Stimulated activated CD4-positive, alpha-beta T cell treated with anti-CD3 and anti-CD28 coated beads, Interleukin-15, amount 100 ng/mL, for 48 hours (primary cell): ENCODE measurements at regions not wholly inside any gene's neighbourhood (a gene's known extent, or its start where the extent isn't known, plus 50 kb on each side); places are given as distances from the start of the nearest gene placed in this dataset.

Experiments used
- DNase-seq, 2 donors: peaks; one replicate each; pipeline ENCODE4 v3.0.0-alpha.2; 2020; ENCODE audit warnings: low read depth in 2 of 2

GRCh38 chr11:134749040-134749839 is 337.2 kb upstream of the B3GAT1 start:
- no peak for DNase-seq

DNA sequence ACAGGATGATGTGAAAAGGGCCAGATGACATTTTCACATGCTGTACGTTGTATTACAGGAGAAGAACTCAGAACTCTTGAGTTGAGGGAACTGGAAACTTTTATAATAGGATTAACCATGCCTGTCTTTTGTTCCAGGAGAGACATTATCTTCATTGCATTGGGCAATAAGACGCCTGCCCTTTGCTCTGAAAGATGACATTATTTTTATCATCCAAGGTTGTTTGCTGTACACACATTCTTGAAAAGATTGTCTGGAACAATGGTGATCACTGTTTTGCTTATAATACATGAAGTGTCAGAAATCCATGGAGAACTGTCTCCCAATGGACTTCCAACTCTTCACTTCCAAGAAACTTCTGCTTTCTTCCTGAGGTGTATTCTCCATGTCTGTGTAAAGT is 334.6 kb upstream of the B3GAT1 start:
- DNase-seq = no peak

- DNase-seq = no peak
These were observed 333.4 kb upstream of the B3GAT1 start for GRCh38 chr11:134745456-134745855.

DNA sequence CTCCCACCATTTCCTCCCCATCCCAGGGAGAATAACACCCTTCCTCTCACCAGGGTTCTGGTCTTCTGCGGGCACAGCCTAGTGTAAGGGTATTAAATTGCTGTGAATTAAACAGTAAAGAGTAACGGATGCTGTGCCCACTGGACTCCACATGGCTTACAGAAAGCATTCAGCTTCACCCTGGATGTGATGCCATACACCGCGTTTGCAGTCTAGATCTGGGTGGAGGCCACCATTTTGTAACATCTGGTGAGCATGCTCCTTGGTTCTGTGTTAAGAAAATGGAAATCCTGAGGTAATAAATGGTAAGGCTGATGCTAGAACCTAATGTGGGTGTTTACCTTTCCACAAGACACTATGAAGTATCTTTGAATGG is 331.8 kb upstream of the B3GAT1 start:
- DNase-seq = no peak

DNA sequence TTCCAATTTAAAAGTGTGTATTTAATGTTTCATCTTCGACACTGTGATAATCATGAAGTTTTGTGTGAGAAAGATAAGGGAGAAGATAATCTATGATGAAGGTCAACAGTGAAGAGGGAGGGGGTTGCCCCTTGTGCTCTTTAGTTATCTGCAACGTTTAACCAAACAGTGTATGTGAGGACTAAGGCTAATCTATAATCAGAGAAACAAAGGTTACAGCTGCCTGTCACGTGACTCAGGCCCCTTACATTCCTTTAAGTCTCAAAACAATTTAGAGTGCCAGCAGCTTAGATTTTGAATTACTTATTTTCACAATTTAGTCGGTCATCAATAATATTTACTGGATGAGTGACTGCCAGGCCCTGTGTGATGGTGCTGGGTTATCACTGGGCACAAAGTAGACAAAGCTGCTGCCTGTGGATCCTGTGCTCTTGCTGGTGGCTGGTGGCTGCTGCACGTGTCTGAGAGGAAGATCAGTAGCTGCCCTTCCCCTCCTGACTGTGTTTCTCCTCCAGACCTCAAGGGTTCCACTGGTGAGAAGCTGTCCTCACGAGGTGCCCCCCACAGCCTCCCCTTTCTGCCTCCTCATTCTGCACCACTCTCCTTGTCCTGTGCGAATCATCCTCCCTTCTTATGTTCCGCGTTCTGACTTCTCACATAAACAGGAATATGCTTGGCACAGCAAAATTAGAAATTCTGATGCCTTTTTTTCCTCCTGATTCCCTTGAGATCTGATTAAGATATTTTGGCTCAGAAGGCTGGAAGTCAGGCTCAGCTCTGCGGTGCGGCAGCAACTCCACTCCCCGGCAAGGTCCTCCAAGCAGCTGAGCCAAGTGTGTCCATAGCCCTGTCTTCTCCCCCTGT is 331.1 kb upstream of the B3GAT1 start:
- no peak for DNase-seq

DNA sequence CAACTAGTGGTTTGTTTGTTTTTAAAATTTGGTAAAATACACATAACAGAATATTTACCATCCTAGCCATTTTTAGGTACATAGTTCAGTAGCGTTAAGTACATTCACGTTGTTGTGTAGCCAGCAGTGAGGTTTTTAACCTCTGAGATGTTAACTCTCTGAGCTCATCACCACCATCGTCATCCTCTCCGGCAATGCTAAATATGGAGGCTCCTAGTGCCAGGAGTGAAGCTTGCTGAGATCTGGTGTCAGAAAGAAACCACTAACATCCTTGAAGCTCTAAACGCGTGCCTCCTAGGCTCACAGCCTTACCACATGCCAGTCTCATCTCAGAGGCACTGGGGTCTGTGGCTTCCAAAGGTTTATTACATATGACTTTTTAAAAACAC is 330.2 kb upstream of the B3GAT1 start:
- DNase-seq = no peak

DNA sequence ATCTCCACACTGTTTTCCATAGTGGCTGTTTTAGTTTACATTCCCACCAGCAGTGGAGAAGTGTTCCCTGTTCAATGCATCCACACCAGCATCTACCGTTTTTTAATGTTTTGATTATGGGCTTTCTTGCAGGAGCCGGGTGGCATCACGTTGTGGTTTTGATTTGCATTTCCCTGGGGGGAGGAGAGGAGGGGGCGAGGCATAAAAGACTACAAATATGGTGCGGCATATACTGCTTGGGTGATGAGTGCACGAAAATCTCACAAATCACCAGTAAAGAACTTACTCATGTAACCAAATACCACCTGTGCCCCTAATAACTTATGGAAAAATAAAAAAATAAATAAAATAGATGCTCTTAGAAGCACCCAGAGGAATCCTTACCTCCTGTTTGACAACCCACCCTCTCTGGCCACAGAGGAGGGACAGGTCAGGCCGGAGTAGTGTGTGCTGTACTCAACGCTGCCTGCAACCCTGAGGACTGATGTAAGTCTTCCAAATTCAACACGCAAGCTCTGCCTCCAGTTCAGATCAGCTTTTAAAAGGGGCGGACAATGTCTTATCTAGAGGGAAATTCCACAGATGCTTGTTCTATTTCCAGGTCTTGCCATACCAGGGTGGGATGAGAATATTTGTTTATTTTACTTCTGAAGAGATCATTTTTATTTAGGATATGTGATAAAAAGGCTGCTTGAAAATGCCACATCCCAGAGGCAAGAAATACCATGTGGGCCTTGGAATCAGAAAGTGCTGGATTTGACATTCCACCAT is 329.6 kb upstream of the B3GAT1 start:
- no peak for DNase-seq

DNA sequence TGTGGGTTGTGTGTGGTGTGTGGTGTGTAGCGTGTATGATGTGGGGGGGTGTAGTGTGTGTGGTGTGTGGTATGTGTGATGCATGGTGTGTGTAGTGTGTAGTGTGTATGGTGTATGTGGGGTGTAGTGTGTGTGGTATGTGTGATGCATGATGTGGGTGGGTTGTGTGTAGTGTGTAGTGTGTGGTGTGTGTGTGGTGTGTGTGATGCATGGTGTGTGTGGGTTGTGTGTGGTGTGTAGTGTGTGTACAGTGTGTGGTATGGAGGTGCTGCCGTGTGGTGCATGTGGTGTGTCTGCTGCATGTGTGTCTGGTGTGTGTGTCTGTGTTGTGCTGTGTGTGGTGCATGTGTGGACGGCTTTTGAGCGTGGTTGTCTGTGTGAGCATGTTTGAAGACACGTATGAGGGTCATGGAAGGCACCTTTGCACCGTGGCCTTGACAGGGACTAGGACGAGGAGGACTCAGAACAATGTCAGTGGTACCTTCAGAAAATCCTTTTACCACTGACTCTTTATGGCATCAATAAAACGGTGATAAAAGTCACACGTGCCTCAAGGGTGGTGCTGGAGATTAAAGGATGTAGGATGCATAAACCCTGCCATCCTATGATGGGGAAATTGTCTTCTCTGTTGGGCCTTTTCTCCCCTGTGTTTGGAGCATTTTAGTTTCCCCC is 328.7 kb upstream of the B3GAT1 start:
- DNase-seq = no peak

DNA sequence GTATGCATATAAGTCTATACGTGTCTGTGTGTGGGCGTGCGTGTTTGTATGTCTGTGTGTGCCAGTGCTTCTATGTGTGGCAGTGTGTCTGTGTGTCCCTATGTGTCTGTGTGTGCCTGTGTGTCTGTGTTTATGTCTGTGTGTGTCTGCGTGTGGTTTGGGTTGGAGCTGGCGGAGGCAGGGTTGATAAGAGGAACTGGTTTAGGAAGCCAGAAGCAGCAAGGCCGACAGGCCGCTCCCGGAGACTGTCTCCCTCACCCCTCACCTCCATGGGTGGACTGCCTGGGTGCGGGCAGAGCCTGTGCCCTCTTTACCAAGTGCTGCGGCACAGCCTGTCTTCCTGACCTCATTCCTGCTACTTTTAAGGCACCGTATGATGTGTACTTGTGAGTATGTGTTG is 327.1 kb upstream of the B3GAT1 start:
- DNase-seq = no peak

DNA sequence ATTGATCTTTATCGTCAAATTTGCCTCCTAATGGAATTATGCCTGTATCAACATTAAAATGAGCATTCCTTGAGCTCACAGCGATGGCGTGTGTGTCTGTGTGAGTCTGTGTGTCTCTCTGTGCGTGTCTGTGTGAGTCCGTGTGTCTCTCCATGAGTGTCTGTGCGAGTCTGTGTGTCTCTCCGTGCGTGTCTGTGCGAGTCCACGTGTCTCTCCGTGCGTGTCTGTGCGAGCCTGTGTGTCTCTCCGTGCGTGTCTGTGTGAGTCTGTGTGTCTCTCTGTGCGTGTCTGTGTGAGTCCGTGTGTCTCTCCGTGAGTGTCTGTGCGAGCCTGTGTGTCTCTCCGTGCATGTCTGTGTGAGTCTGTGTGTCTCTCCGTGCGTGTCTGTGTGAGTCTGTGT is 326.5 kb upstream of the B3GAT1 start:
- DNase-seq = no peak

DNA sequence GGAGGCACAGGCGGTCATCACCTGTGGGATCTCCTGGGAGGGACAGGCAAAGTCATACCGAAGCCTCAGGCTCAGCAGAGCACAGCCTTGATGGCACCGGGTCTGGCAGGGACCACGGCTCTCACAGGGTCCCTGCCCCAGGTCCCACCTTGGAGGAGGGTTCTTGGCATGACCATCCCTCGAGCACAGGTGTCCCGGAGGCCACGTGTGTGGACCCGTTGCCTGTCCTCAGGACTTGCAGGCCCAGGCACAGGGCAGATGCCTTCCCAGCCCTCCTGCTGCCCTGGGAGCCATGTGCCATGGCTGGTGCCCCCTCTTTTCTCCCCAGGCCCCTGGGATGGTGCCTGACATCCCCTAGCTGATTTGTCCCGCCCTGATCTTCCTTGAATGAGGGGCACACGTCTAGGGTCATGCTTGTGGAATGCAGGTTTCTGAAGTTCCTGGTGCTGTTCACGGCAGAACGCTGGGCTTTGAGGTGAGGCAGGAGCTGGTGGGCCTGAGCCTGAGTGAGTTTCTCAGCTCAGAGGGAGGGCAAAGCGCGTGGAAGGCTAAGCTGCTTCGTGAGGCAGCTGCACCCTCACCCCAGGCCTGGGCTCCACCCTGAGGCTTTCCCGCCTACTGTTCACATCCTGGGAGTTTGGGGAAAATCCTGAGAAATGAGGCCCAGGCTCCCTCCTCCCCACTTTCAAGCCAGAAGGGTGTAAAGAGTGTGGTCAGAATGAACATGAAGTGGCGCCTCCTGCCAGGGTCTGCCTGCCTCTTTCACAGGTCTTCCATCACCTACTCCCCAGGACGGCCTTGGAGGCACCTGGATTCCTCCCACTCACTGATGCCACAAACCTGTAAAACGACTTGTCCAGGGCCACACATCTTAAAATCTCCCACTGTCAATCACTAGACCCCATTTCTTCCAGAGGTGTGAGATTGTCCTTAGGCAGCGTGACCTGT is 325.8 kb upstream of the B3GAT1 start:
- DNase-seq = no peak

- DNase-seq = no peak
These were observed 324.4 kb upstream of the B3GAT1 start for GRCh38 chr11:134736251-134736947.

GRCh38 chr11:134734894-134735293 is 322.9 kb upstream of the B3GAT1 start:
- no peak for DNase-seq

- no peak for DNase-seq
These were observed 322.3 kb upstream of the B3GAT1 start for GRCh38 chr11:134734141-134734845.

GRCh38 chr11:134733646-134734045 is 321.6 kb upstream of the B3GAT1 start:
- no peak for DNase-seq

DNA sequence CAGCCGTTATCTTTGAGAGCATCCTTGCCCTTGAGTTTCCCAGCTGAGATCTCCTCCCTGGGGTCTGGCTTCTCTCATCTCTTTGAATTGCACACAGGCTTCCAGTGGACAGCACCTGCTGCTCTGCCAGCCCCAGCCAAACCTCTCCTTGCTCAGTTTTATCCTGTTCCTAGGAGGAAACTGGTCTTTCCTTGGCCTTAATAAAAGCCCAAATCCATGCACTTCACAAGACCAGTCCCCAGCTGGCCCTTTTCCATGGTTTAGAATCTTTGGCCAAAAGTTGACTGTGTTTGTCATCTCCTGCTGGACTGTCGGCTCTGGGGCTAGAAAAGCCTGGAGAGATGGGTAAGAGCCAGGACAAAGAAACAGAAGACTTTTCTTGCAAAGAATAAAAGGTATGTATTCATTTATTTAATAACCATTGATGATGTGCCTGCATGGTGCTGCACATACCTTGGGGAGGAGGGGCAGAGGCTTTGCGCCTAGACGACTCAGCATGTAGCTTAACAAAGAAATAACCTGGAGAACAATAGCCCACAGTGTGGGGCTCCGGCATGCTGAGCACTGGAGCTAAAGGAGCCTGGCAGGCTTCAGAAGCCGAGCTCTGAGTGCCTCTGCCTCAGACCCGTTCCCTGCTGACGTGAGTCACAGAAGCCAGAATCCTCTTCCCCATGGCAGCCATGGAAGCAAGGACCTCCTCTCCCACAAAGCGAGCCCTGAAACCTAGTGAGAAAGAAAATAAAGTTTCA is 319.3 kb upstream of the B3GAT1 start:
- DNase-seq = no peak

DNA sequence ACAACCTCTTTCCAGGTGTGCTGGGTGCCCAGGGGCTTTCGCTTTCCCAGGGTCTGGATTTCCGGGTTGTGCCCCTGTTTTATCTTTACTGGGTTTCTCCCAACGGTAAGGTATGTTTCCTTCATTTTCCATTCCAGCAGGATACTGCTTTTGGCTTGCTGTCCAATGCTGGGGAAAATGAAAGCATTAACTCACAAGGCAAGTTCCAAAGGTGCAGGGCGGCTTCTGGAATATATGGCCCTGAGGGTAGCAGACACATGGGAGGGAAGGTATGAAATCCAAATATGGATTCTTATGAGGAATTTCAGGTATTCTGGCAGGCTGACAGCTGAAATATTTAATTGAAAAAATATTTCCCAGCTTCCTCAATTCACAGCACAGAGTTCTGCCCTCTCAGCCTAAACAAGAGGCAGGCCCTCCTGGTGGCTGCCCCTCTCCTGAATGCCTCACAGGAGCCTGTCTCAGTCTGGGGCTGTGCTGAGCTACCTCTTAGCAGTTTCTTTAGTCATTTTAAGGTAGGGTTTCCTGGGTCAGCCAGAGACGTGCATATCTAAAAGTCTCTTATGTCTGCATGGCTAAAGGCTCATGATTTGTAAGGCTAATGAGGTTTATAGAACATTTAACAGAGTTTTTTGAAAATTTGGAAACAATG is 318.6 kb upstream of the B3GAT1 start:
- no peak for DNase-seq

GRCh38 chr11:134730101-134730500 is 318.1 kb upstream of the B3GAT1 start:
- DNase-seq = no peak
